HK-2 (cell line): ENCODE measurements at regions not wholly inside any gene's neighbourhood (a gene's known extent, or its start where the extent isn't known, plus 50 kb on each side); places are given as distances from the start of the nearest gene placed in this dataset.
"Not testable (repeated sequence)": the region's sequence is repeated elsewhere in the genome, so short reads cannot be mapped to it uniquely, and the experiment has no call there.

ENCODE experiments used
- DNase-seq: peaks from one replicate; pipeline ENCODE4 v3.0.0-alpha.2; 2018; ENCODE audit not compliant: unreplicated experiment

DNA sequence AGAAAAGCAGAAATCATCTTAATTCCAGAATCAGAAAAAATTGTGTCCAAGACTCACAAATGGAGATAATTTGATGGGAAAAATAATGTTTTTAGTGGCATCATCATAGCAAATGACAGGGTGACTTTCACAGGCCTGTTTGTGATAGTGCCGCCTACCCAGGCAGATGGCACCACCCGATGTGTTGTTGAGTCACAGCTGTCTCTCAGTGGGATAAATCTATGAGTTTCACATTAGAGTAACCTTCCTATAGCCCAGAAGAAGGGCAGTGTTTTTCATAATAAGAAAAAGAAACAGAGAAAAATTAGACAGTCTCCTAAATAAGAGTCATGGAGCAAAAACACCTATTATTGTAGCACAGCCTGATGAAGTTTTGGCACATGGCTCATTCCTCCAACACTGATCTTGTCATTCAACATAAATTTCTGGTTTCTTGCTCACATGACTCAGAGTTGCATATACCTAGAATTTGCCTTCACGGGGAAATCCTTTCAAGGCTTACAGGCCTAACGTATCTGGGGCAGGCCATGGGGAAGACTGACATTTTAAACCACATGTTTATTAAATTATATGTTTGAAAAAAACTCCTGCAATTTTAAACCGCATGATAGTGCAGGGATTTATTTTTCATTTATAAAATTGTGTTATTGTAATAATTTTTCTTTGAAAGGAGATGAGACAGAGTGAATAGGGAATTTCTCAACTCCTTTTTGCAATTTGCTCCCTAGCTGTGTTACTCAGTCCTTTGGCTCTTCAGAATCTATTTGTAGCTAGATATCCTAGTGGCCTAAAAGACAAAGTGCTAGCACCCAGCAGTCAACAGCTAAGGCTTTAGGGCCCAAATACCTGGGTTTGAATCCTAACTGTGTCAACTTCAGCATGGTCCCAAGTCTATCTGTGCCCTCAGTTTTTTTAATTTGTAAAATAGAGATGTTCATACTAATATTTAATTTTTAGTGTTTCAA lies 393.7 kb downstream of the NDFIP2 start:
- DNase-seq, result no peak

DNA sequence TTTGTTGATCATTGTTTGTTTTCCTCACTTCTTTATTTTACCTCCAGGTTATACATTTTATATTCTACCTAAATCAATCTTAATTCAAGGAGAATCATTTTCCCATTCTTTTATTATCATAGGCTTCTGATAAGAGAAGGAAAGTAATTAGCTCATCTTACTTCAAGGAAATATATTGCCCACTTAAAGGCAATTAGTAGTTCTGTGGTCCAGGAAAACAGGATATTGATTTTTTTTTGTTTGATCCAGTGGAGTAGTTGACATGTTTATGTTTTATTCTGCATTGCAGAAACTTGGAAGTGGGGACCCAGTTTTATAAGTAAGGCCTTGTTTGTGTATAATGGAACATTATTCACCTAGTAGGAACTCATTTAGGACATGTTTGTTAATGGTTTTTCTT lies 390.6 kb downstream of the NDFIP2 start:
- DNase-seq, result no peak

DNA sequence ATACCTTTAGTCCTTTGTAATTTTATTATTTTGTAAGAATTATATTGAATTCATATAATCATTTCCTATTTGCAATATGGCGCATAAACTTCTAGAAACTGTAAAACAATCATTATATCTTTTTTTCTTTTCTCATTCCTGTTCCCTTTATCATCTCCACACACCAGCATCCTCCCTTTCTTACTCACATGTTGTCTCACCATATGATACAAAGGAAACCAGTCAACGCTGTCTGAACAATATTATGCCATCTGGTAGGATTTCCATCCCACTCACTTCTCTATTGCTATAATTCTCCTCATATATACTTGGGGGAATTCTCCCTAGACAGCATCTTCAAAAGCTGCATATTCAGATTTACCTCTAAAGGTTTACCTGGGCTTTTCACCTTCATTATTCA lies 389.8 kb downstream of the NDFIP2 start:
- no peak for DNase-seq

DNA sequence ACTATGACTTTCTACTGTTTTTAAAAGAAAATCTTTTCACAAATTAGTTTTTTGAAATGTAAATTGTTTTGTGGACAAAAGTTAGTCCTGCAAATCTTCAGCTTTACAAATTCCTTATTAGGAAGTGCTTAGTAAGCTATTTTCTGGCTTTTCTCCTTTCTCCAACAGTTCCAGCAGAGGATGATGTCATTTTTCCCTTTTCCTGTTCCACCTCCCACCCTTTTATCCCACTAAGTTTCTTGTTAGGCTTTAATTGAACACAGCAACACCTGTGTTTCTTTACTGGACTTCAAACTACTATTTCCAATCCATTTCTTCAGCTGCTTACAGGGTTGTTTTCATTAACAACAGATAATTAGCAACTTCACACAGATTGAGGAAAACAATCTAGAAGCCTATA lies 389.2 kb downstream of the NDFIP2 start:
- DNase-seq, result no peak

DNA sequence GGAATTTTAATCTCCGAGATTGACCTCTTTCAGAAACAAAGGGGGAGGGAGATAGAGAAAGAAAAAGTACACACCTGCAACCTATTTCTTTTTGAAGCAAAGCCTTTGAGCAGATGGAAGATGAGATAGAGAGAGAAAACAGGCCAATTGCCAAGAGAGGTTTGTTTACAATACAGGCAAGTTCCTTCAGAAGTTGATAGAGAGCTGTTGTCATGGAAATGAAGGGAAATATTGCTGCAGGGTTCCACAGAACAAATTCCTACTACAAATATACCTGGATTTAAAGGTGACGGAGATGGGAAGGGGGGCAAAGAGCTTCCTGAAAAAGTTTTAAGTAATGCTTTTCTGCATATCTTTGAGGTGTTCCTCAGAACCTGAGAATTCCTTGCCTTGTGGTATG lies 388.4 kb downstream of the NDFIP2 start:
- no peak for DNase-seq

DNA sequence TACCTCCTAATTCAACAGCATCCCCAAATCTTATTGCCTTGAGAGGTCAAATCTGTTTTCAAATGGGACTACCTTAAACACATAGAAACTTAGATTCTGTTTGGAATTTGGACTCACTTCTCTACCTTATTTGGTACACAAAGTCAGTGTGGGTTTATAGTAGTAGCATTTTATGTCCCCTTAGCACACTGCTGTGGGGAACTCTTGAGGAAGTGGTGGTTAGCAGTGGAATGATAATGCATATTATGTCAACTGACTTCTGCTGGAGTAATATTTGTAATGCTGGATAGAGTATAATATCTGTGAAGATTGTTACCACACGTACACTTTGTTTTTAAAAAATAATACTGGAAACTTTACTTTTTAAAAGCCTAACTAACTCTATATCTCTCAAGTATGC lies 386.3 kb downstream of the NDFIP2 start:
- no peak for DNase-seq

DNA sequence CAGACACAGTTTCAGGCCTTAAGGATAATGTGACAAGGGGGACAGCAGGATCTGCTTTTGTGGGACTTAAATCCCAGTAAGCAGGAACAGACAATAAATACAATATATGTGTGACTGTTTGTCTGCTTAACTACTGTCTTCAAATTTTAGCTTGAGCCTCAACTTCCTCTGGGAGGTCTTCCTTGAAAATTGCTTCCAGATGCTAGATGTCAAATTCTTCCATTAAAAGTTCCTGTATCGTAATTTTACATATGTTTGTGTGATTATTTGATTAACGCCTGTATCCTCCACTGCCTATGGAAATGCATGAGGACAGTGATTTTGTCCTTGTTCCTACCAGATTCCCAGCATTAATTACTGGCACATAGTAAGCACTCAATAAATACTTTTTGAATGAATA lies 385.5 kb downstream of the NDFIP2 start:
- no peak for DNase-seq

DNA sequence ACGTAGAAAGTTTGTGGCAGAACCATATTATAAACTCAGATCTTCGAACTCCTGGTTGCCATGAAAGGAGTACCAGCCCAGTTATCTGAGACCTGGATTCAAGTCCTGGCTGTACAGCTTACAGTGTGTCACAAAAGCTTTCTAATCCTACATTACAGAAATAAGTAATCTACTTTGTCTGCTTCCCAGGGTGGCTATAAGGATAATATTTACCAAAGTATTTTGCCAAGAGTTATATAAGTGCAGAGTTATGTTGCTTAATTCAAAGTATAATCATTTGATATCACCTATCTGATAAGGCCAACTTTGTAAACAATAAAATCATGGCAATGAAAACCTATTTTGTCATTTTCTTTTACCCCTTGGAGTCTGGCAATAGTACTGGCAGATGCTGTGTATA lies 381.6 kb downstream of the NDFIP2 start:
- no peak for DNase-seq

DNA sequence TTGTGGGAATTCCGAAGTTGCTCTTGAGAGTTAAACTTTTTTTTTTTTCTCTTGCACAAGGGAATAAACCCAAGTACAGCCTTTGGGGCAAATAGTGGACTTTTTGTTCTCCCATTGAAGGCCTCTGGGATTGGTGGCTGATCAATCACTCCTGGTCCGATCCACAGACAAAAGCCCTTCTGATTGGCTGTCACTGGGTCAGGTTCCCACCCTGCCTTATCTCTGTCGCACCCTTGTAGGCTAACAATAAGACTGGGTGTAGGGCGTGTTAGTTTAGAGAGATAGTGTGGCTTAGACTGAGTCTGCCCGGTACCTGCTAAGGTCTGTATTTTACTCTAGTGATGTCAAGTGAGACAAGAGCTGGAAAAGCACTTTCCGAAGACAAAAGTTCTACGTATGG lies 380.8 kb downstream of the NDFIP2 start:
- no peak for DNase-seq

DNA sequence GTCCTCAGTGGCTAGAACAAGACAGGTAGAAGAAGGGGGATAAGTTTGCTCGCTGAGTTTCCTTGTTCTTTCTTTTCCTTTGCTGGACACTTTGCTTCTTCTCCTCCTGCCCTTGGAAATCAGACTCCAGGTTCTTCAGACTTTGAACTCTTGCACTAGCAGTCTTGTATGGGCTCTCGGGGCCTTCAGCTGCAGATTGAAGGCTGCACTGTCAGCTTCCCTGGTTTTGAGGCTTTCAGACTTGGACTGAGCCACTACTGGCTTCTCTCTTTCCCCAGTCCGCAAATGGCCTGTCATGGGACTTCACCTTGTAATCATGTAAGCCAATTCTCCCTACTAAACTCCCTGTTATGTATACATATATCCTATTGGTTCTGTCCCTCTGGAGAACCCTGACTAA lies 379.8 kb downstream of the NDFIP2 start:
- no peak for DNase-seq

DNA sequence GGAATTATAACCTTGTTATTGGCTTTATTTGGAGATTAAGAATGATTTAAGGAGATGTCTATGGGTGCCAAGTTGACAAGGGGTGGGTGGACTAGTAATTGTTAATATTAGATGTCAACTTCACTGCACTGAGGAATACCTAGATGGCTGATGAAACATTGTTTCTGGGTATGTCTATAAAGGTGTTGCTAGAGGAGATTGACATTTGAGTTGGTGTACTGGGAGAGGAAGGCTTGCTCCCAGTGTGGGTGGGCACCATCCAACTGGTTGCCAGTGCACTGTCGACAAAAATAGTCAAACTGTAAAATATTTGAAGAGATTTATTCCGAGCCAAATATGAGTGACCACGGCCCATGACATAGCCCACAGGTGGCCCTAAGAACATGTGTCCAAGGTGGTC lies 378.8 kb downstream of the NDFIP2 start:
- DNase-seq, result no peak

DNA sequence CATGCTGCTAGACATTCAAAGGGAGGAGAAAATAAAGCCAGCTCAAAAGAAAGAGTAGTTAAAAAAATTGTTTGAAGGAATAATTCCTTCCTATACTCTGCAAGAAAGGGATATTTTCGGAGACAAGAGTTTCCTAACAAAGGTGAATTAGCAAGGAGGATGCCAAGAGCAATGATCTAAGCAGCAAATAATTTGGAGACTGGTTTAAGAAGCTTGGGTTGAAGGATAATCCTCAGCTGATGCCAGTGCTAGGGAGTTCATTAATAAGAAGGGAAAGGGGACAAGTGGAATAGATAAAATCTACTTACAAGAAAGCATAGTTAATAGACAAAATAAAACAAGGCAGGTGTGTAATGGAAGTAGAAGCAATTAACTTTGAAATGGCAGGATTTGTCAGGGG lies 372.3 kb downstream of the NDFIP2 start:
- no peak for DNase-seq

DNA sequence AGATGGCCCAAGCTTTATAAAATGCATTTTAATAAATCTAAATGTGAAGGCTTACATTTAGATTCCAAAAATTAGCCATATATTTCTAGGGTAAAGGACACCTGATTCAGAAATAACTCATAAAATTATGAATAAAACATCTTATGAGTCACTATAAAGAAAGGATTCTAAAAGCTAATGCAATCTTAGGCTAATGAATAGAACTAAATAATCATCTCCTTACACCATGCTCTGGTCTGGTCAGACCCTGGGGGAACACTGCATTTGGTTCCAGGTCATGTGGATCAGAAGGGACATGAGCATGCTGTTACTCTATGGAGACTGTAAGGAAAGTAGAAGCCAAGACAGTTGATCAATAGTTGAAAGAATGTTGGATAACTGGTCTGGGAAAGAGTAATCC lies 370.4 kb downstream of the NDFIP2 start:
- no peak for DNase-seq

DNA sequence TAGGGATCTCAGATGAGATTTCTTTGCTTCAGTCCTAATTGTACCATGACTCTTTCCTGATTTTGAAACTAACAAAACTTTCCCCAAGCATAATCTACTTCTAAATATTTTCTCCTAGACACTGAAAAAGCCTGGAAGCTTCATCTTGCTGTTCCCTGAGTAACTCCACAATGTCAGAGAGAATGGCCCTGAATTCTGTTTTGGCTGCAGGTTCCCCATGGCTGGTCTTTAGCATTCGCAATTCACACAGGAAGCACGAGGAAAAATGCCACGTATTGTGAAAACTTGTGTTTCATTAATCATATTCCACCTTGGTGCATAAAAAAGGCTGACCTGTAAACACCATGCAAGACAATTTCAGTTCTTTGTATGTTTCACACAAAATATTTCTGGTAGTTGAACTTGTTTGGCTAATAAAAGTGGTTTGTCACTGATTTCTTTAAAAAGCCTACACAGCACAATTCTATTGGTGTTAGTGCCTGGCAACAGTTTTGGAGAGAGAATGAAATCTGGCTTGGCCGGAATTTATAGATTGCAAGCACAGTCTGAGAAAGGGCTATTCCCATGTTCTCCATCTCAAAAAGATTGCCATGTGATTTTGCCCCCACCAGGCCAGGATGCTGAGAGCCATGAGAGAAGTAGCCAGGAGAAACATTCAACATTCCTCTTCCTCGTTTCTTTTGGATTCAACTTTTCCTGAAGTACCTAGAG lies 367.1 kb downstream of the NDFIP2 start:
- no peak for DNase-seq

DNA sequence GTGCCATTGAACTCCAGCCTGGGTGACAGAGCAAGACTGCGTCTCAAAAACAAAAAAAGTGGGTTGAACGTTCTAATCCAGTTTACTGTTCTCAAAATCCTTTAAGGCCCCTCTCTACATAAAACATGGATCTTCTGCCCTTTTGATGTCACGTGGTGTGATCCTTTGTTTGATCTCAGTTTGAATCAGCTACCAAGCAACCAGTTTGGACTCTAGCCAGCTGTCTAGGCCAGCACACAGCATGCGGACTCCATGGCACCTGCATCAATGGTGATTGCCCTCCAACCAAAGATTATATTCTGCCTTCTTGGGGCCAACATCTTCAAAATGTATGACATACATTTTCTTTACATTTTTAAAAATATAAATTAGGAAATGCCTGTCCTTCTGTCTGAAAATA lies 365.4 kb downstream of the NDFIP2 start:
- DNase-seq, result no peak

DNA sequence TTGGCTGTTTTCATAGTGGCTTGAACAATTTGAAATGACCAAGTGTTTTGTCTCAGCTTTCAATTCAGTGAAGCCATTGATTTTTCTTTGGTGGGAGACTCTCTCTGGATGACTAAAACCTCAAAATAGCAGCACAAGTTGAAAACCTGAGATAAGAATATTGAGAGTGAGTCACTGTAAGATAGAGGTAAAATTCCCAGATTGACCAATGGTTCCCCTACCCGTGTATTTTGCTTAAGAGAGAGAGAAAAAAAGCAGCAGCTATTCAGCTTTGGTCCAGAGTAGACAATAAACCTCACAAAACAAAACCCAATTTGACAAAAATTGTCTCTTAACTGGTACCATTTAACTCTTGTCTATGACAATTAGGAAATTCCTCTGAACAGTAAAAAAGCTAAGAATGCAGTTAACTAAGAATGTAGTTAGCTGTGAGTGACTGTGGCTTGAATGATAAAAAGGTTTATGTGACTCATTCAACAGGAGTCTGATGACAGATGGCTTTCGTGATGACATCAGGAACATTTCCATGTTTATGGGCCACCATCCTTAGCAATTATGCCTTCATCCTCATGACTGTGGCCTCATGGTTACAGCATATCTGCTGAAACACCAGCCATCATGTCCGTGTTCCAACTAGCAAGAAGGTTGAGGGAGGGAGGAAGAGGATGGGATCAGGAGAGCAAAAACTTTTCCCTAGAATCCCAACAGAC lies 356.9 kb downstream of the NDFIP2 start:
- no peak for DNase-seq

DNA sequence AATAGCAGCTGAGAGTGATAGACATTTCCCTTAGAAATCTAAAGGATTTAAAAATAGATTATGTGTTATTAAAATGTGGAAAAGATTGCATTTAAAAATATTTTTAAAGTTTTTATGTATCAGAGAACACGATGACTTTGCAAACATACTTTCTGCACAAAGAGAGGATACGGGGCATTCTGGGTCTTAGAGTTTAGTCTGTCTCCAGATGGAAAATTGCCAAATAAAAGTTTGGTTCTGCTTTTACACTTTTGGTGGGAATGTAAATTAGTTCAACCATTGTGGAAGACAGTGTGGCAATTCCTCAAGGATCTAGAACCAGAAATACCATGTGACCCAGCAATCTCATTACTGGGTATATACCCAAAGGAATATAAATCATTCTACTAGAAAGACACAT lies 355.2 kb downstream of the NDFIP2 start:
- not testable (repeated sequence) for DNase-seq

DNA sequence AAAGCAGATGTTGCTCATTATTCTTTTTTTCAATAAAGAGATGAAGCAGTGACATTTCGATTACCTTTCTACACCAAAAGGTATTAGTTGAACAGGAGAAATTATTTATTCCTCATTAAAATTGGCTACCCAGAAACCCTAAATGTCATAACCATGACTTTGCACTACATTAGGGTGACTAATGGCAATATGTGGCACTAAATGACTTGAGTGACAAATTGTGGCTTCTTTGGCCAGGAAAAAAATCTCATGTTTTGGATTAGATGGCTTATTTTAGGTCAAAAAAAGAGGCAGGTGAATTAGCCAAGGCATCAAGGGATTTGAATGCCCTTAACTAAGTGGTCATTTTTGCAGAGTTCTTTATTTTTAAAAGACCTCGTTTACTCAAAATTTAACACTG lies 353.9 kb downstream of the NDFIP2 start:
- DNase-seq, result no peak

DNA sequence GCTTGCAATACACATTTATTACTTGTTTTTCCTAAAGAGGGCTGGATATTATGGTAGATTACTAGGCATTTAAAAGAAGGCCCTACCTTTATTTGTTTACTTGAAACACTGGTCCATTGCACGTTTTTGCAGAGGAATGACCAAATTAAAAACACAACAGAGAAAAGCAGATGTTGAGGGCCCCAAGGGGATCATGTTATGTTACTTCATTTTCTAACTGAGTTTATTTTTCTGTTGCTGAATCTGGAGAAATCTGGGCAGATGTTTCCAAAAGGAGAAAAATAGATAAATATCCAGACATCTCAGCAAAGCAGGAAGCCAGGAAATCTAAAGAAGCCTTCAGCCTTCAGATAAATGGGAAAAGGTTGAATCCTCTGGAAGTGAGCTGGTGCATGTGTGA lies 353.0 kb downstream of the NDFIP2 start:
- DNase-seq, result no peak

DNA sequence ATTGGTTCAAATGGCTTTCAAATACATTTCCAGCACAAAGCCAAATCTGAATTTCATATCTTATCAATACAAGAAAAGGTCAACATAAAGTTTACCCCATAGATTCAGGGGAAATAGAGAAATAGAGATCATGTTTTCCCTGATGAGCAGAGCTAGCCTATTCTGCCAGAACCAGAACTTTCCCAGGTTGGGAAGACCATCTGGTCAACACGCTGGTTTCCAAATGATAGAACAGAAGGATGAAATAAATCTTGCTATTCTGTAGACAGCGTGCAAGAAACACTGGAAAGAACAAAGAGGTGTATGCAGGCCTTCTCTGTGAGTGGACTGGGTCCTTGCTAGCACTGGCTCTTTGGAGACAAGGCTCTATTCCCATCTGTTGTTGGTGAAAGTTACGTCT lies 350.6 kb downstream of the NDFIP2 start:
- DNase-seq, result no peak

DNA sequence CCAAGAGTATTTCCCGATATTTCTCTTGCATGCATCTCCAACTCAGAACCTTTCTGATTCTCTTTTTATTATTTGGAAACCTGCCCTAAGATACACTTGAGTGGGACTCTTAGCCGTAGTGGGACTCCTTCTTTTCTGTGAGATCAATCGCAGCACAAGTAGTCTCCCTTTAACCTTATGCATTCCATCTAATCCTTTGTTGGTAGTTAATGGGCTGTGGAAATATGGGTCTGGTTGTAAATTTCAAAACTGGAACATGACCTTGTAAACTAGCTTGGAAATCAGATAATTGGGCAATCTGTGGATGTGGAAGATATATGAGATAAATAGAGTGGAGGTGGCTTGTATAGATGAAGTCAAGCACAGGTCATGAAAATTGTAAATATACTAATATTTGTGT lies 350.0 kb downstream of the NDFIP2 start:
- DNase-seq, result no peak

DNA sequence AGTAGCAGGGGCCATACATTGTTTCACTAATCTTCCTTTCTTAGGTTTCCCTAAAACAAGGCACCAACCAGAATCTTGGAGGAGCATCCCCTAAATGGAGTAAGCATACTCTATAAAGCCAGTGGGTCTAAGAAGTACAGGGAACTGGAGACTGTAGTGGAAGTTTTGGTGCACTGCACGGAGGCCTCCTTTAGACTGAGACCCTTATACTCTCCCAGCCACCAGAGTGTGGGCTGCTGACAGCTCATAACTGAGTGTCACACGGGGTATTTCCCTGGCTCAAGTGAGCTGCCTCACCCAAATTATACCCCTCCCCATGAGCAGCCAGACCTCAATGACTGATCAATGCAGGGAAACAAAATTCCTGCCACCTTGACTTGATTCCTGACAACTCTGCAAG lies 349.5 kb downstream of the NDFIP2 start:
- no peak for DNase-seq

DNA sequence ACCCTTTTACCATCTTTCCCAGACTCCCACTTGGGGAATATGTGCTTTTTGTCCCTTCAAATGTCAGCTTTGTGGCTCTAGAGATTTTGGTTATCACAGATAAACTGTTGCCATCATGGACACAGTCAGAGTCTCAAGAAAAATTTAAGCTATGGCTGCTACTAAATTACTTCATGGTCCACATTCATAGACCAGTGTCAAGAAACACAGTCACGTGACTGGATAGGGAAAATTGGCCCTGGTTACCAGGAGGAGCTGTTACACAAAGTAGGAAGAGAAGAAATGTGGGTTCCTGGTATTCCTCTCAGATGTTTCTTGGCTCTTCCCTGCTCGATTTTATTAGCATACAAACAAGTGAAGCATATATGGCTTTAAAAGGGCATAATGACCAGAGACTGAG lies 348.9 kb downstream of the NDFIP2 start:
- no peak for DNase-seq
